Stimulated activated effector memory CD8-positive, alpha-beta T cell treated with anti-CD3 and anti-CD28 coated beads, Interleukin-12 subunit alpha, Interleukin-12 subunit beta, amount 100 ng/mL, for 72 hours (primary cell): ENCODE measurements at regions not wholly inside any gene's neighbourhood (a gene's known extent, or its start where the extent isn't known, plus 50 kb on each side); places are given as distances from the start of the nearest gene placed in this dataset.
"Not testable (repeated sequence)": the region's sequence is repeated elsewhere in the genome, so short reads cannot be mapped to it uniquely, and the experiment has no call there.

ENCODE experiments used
- ATAC-seq: fragments of 150-1000 bp; cut with Tn5 transposase; 2 replicates; pipeline ENCODE4 v1.10.0; 2021
- DNase-seq, 2 donors: peaks; one replicate each; pipeline ENCODE4 v3.0.0; 2021 to 2022; ENCODE audit warnings: low spot score in 2 of 2
- H3K27ac Mint-ChIP-seq: one replicate; pipeline ENCODE4 v1.8.0; 2022; ENCODE audit warnings: mild to moderate bottlenecking, mixed read lengths
- H3K36me3 Mint-ChIP-seq: one replicate; pipeline ENCODE4 v1.8.0; 2022; ENCODE audit warnings: mild to moderate bottlenecking, mixed read lengths
- H3K4me1 Mint-ChIP-seq: one replicate; pipeline ENCODE4 v1.8.0; 2022; ENCODE audit warnings: mixed read lengths
- H3K4me3 Mint-ChIP-seq: one replicate; pipeline ENCODE4 v1.8.0; 2022; ENCODE audit warnings: mild to moderate bottlenecking, mixed read lengths
- H3K9me3 Mint-ChIP-seq: one replicate; pipeline ENCODE4 v1.8.0; 2022; ENCODE audit warnings: mixed read lengths

- ATAC-seq, result no peak
- no peaks in the 10 kb centered on the region for H3K9me3 Mint-ChIP-seq
- no peak overlapping the region for H3K4me3 Mint-ChIP-seq
- DNase-seq, result no peak
- H3K36me3 Mint-ChIP-seq, result no peaks in the 10 kb centered on the region
- no peaks in the 10 kb centered on the region for H3K4me1 Mint-ChIP-seq
- H3K27ac Mint-ChIP-seq, result no peak overlapping the region
Measured at GRCh38 chr12:75748136-75748535, 236.7 kb upstream of the KRR1 start.

GRCh38 chr12:75747572-75748021 is 236.2 kb upstream of the KRR1 start:
- ATAC-seq, result no peak
- no peak for DNase-seq
- no peak overlapping the region for H3K27ac Mint-ChIP-seq
- no peaks in the 10 kb centered on the region for H3K36me3 Mint-ChIP-seq
- no peak overlapping the region for H3K4me3 Mint-ChIP-seq
- H3K4me1 Mint-ChIP-seq, result no peaks in the 10 kb centered on the region
- no peaks in the 10 kb centered on the region for H3K9me3 Mint-ChIP-seq

GRCh38 chr12:75746621-75747020 is 235.2 kb upstream of the KRR1 start:
- peaks cover 3% of the 10 kb centered on the region for H3K9me3 Mint-ChIP-seq
- no peaks in the 10 kb centered on the region for H3K4me1 Mint-ChIP-seq
- no peak overlapping the region for H3K4me3 Mint-ChIP-seq

GRCh38 chr12:75744607-75745256 is 233.3 kb upstream of the KRR1 start:
- Mint-ChIP-seq H3K4me1 (no peaks in the 10 kb centered on the region), H3K4me3 (no peak overlapping the region), H3K9me3 (peaks cover 3% of the 10 kb centered on the region), H3K27ac (no peak overlapping the region), H3K36me3 (no peaks in the 10 kb centered on the region)
- no peak for DNase-seq
- ATAC-seq, result no peak

More at GRCh38 chr12:75746621-75747020, 235.2 kb upstream of the KRR1 start:
- ATAC-seq (no peak), DNase-seq (no peak)
- Mint-ChIP-seq H3K27ac (no peak overlapping the region), H3K36me3 (no peaks in the 10 kb centered on the region)

- DNase-seq (no peak), ATAC-seq (no peak)
- peaks cover 3% of the 10 kb centered on the region for H3K9me3 Mint-ChIP-seq
- H3K36me3 Mint-ChIP-seq, result no peaks in the 10 kb centered on the region
- no peak overlapping the region for H3K4me3 Mint-ChIP-seq
- no peaks in the 10 kb centered on the region for H3K4me1 Mint-ChIP-seq
- H3K27ac Mint-ChIP-seq, result no peak overlapping the region
Measured at GRCh38 chr12:75742961-75743360, 231.6 kb upstream of the KRR1 start.

GRCh38 chr12:75742048-75742447 is 230.6 kb upstream of the KRR1 start:
- no peak for DNase-seq
- no peak overlapping the region for H3K4me3 Mint-ChIP-seq
- no peaks in the 10 kb centered on the region for H3K36me3 Mint-ChIP-seq
- H3K27ac Mint-ChIP-seq, result no peak overlapping the region
- H3K9me3 Mint-ChIP-seq, result peaks cover 3% of the 10 kb centered on the region
- no peak for ATAC-seq
- no peaks in the 10 kb centered on the region for H3K4me1 Mint-ChIP-seq

- no peak overlapping the region for H3K4me3 Mint-ChIP-seq
- no peak overlapping the region for H3K27ac Mint-ChIP-seq
- H3K4me1 Mint-ChIP-seq, result no peaks in the 10 kb centered on the region
- peaks cover 3% of the 10 kb centered on the region for H3K9me3 Mint-ChIP-seq
- no peaks in the 10 kb centered on the region for H3K36me3 Mint-ChIP-seq
- ATAC-seq (no peak), DNase-seq (no peak)
Measured at GRCh38 chr12:75739912-75740311, 228.5 kb upstream of the KRR1 start.

- H3K36me3 Mint-ChIP-seq, H3K4me1 Mint-ChIP-seq, H3K9me3 Mint-ChIP-seq, ATAC-seq, DNase-seq, H3K27ac Mint-ChIP-seq, H3K4me3 Mint-ChIP-seq: not testable (repeated sequence)
Measured at GRCh38 chr12:75739098-75739497, 227.7 kb upstream of the KRR1 start.

GRCh38 chr12:75738486-75738885 is 227.1 kb upstream of the KRR1 start:
- no peaks in the 10 kb centered on the region for H3K36me3 Mint-ChIP-seq
- H3K4me1 Mint-ChIP-seq, result no peaks in the 10 kb centered on the region
- H3K4me3 Mint-ChIP-seq, result no peak overlapping the region
- no peak overlapping the region for H3K27ac Mint-ChIP-seq
- peaks cover 3% of the 10 kb centered on the region for H3K9me3 Mint-ChIP-seq
- ATAC-seq (peak; percentile 100), DNase-seq (peak; percentile 17 to 53)

GRCh38 chr12:75735853-75736252 is 224.4 kb upstream of the KRR1 start:
- DNase-seq (no peak), ATAC-seq (no peak)
- Mint-ChIP-seq H3K36me3 (no peaks in the 10 kb centered on the region), H3K4me3 (no peak overlapping the region), H3K27ac (no peak overlapping the region), H3K9me3 (no peaks in the 10 kb centered on the region), H3K4me1 (no peaks in the 10 kb centered on the region)

GRCh38 chr12:75728826-75729225 is 217.4 kb upstream of the KRR1 start:
- DNase-seq (no peak), ATAC-seq (no peak)
- Mint-ChIP-seq H3K9me3 (no peaks in the 10 kb centered on the region), H3K27ac (no peak overlapping the region), H3K4me3 (no peak overlapping the region), H3K36me3 (no peaks in the 10 kb centered on the region), H3K4me1 (no peaks in the 10 kb centered on the region)

- Mint-ChIP-seq H3K36me3 (no peaks in the 10 kb centered on the region), H3K4me1 (peaks cover 11% of the 10 kb centered on the region), H3K27ac (no peak overlapping the region), H3K9me3 (peaks cover under 1% of the 10 kb centered on the region), H3K4me3 (no peak overlapping the region)
- ATAC-seq (no peak), DNase-seq (no peak)
Measured at GRCh38 chr12:75727577-75727976, 216.2 kb upstream of the KRR1 start.

GRCh38 chr12:75725521-75726111 is 214.2 kb upstream of the KRR1 start:
- Mint-ChIP-seq H3K9me3 (peaks cover 3% of the 10 kb centered on the region), H3K4me1 (peaks cover 15% of the 10 kb centered on the region), H3K27ac (no peak overlapping the region), H3K4me3 (no peak overlapping the region), H3K36me3 (no peaks in the 10 kb centered on the region)
- DNase-seq (no peak), ATAC-seq (peak; percentile 73)

GRCh38 chr12:75724928-75725312 is 213.5 kb upstream of the KRR1 start:
- H3K4me1 Mint-ChIP-seq, result peaks cover 15% of the 10 kb centered on the region
- no peak for ATAC-seq
- DNase-seq, result no peak
- no peaks in the 10 kb centered on the region for H3K36me3 Mint-ChIP-seq
- peaks cover 3% of the 10 kb centered on the region for H3K9me3 Mint-ChIP-seq
- H3K27ac Mint-ChIP-seq, result no peak overlapping the region
- H3K4me3 Mint-ChIP-seq, result no peak overlapping the region

GRCh38 chr12:75724307-75724927 is 213.0 kb upstream of the KRR1 start:
- H3K9me3 Mint-ChIP-seq, result peaks cover 3% of the 10 kb centered on the region
- no peak overlapping the region for H3K27ac Mint-ChIP-seq
- ATAC-seq, result no peak

GRCh38 chr12:75722714-75723200 is 211.3 kb upstream of the KRR1 start:
- no peaks in the 10 kb centered on the region for H3K36me3 Mint-ChIP-seq
- peak overlapping the region; percentile 24 for H3K27ac Mint-ChIP-seq
- H3K9me3 Mint-ChIP-seq, result peaks cover 3% of the 10 kb centered on the region
- DNase-seq (no peak), ATAC-seq (peak; percentile 96)
- peaks cover 15% of the 10 kb centered on the region for H3K4me1 Mint-ChIP-seq
- no peak overlapping the region for H3K4me3 Mint-ChIP-seq

More at GRCh38 chr12:75724307-75724927, 213.0 kb upstream of the KRR1 start:
- Mint-ChIP-seq H3K36me3 (no peaks in the 10 kb centered on the region), H3K4me3 (no peak overlapping the region), H3K4me1 (peaks cover 15% of the 10 kb centered on the region)
- no peak for DNase-seq
